ENCODE measurements at regions not wholly inside any gene's neighbourhood (a gene's known extent, or its start where the extent isn't known, plus 50 kb on each side); places are given as distances from the start of the nearest gene placed in this dataset.
"Not testable (repeated sequence)": the region's sequence is repeated elsewhere in the genome, so short reads cannot be mapped to it uniquely, and the experiment has no call there.

DNA sequence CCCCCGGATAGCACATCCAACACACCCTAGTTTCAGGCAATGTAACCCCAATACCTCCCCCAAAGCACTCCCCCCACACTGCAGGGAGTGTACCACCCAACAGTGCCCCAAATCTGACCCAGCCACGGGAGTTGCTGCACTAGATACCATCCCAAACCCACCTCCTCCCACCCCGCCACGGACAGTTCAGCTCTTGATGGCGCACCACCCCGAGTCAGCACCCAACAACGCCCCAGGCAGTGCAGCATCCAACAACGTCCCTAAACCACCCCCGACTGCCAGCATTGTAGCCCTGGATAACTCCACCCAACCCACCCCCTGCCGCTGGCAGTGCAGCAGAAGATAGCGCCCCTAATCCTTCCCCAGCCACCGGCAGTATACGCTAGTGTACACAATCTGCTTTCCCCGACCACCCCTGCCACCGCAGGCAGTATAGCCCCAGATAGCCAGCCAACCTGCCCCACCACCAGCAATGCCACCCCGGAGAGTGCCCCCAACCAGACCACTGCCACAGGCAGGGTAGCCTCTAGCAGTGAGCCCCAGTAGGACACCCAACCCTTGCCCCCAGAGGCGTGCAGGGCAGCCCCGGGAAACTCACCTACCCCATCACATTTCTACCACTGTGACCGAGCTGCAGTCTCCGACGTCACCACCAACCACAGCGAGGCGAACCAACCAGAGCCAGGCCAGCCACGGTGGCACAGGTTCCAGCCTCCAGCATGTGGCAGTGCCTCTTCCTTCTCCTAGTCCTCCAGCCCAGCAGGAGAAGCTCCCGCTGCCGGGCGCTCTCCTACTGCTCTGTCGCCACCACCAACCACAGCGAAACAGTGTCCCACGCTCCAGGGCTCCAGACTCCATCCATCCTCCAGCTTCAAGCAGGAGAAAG lies 178.1 kb downstream of the POTEB3 start:
- no peak for DNase-seq

DNA sequence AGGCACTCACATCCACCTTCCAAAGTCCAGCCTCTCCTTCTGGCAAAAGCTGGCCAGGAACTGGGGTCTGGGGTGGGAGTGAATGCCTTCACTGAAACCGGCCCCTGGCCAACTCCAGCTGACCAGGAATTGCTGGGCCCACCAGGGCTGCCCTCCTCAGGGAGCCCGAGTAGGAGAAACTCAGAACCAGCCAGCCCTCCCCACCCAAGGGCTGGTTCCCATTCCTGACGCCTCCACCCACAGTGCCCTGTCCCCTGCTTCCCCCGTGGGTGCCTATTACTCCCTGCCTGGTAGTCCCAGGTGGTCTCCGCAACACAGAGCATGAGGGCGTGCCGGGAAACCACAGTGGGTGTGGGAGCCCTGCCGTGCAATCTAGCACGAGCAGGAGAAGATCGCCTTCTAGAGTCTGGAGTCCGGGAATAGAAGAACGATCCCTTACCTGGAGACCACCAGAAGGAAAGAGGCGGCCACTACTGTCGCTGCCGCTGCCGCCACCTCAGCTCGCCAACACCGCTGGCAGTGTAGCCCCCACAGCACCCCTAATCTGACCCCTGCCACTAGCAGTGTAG lies 178.8 kb downstream of the POTEB3 start:
- no peak for DNase-seq

DNA sequence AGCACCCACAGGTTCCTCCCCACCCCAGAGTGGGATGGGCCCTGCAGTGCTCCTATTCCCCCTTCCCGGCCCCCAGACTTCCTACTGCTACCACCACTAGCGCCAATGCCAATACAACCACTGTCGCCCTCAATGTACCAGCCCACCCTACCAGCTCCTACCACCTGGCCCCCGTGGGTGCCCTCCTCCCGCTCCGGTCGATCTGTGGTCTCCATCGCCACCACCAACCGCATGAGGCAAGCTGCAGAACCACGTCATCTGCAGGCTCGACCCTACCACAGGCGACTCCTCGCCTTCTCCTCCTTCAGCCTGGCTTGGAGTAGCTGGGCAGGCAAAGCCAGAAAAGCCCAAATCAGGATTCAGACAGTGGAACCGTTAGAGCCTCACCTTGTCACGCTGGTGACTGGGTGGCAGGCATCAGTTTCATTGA lies 179.3 kb downstream of the POTEB3 start:
- DNase-seq = no peak

DNA sequence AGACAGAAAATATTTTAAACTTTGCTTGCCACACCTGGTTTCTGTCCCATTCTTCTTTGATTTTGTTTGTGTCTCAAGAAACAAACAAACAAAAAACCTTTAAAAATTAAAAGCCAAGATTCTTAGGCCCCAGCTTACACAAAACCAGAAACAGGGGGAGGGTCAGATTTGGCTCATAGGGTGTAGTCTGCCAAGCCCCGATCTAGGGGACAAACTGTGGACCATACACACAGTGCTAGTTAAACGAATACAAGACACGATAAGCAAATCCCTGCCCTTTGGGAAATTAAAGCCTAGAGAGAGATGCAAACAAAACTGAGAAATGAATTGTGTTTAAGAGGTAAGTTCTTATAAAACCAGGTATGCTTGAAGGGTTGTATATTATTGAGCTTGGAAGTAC lies 181.7 kb downstream of the POTEB3 start:
- DNase-seq = not testable (repeated sequence)

DNA sequence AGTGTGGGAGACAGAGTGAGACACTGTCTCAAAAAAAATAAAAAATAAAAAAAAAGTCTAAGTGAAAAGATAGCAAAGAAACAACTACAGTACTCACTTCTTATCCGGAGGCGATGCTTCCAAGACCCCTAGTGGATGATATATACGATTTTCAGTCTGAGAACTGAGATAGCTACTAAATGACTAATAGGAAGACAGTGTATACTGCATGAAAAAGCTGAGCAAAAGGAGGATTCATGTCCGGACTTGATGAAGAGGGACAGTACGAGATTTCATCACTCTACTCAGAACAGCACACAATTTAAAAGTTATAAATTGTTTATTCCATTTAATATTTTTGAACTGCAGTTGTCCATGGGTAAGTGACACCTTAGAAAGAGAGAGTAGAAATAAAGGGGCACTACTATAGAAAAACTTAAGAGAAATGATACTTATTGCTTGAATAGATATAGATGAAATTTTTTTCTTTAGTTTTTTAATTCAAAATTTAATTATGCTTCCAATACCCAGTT lies 190.7 kb downstream of the POTEB3 start:
- not testable (repeated sequence) for DNase-seq
